ENCODE measurements at regions not wholly inside any gene's neighbourhood (a gene's known extent, or its start where the extent isn't known, plus 50 kb on each side); places are given as distances from the start of the nearest gene placed in this dataset.
"Not testable (repeated sequence)": the region's sequence is repeated elsewhere in the genome, so short reads cannot be mapped to it uniquely, and the experiment has no call there.

DNA sequence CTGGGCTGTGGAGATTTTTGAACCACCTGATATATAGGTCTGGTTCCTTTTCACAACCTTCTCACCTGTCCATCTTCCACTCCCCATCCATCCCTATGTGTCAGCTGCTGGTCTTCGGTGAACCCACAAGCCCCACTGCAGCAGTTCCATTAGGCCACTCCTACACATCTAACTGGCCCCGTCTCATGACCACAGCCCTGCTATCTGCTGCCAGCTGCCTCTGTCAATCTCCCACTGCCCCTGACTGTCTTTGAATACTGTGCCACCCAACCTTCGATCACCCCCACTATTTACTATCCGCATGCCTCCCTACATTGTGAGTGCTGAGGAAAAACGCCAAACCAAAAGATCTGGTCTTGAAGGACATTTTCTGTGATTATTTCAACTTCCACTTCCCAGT lies 795.4 kb downstream of the IGSF11 start:
- H3K9me3 ChIP-seq (ENCODE audit: control insufficient read depth, low read length, poor library complexity, severe bottlenecking), result no peaks in the 10 kb centered on the region
- Mint-ChIP-seq H3K27me3 (no peaks in the 10 kb centered on the region), H3K27ac (no peak overlapping the region), H3K4me1 (no peaks in the 10 kb centered on the region), H3K36me3 (ENCODE audit: low read depth) (no peaks in the 10 kb centered on the region), H3K4me3 (no peak overlapping the region)
- ATAC-seq (no peak), DNase-seq (no peak)

DNA sequence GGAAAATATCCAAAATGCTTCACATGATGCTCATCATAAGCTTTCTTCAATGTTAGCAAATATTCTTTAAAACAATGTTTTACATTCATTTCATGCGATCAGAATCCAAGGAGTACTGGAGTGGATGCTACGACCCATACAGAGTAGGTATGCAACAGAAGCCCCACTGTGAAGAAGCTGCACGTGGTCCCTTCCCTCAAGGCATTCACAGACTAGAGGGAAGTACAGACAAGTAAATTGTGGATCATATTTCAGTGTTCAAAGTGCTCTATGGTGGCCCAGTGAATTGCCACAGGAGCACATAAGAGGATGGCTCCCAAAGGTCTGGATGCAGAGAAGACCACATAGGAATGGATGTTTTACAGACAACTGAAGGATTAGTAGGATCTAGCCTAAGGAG lies 789.9 kb downstream of the IGSF11 start:
- Mint-ChIP-seq H3K27me3 (no peaks in the 10 kb centered on the region), H3K4me3 (no peak overlapping the region), H3K36me3 (ENCODE audit: low read depth) (no peaks in the 10 kb centered on the region), H3K4me1 (no peaks in the 10 kb centered on the region), H3K27ac (no peak overlapping the region)
- no peaks in the 10 kb centered on the region for H3K9me3 ChIP-seq (ENCODE audit: control insufficient read depth, low read length, poor library complexity, severe bottlenecking)
- ATAC-seq (no peak), DNase-seq (no peak)

GRCh38 chr3:118245312-118245711 lies 789.3 kb downstream of the IGSF11 start:
- Mint-ChIP-seq H3K4me1 (no peaks in the 10 kb centered on the region), H3K27me3 (no peaks in the 10 kb centered on the region), H3K27ac (no peak overlapping the region), H3K36me3 (ENCODE audit: low read depth) (no peaks in the 10 kb centered on the region), H3K4me3 (no peak overlapping the region)
- no peaks in the 10 kb centered on the region for H3K9me3 ChIP-seq (ENCODE audit: control insufficient read depth, low read length, poor library complexity, severe bottlenecking)
- ATAC-seq (no peak), DNase-seq (no peak)

DNA sequence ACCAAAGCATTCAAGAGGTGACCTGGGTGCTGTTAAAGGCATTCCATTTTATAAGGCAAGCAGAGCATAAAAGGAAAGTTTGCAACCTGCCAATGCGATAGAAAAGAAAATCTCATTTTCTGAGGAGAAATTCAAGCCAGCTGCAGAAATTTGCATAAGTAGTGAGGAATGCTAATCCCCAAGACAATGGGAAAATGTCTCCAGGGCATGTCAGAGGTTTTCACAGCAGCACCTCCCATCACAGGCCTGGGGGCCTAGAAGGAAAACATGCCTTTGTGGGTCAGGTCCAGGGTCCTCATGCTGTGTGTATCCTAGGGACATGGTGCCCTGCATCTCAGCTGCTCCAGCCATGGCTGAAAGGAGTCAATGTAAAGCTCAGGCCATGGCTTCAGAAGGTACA lies 775.8 kb downstream of the IGSF11 start:
- H3K9me3 ChIP-seq (ENCODE audit: control insufficient read depth, low read length, poor library complexity, severe bottlenecking); H3K27me3 Mint-ChIP-seq; H3K4me3 Mint-ChIP-seq; ATAC-seq; H3K36me3 Mint-ChIP-seq (ENCODE audit: low read depth); DNase-seq; H3K27ac Mint-ChIP-seq; H3K4me1 Mint-ChIP-seq: not testable (repeated sequence)

DNA sequence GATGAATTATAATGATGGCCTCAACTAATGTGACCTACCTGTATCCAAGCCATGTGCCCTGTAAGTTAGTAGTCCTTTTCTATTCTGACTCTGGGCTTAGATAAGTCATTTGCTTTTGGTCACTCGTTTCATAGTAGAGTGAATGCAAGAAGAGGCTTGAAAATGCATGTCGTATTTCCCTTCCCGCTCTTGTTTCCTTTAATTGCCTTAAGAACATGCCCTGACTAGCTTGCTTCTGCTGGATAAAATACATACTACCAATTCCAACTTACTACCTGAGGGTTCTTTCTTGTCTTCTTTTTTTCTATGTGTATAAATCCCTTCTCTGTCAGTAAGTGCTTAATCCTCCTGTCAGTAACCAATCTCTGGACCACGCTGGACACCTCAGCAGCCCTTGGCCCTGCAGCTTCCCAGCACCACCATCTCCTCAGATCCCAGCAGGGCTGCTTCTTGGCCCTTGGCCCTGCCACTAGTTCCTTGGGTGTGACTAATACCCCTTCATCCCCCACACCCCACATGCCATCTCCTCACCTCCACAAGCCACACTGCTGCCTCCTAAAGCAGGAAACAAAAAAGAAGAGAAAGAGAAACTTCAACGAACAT lies 771.7 kb downstream of the IGSF11 start:
- H3K27ac Mint-ChIP-seq, result no peak overlapping the region
- H3K4me3 Mint-ChIP-seq, result no peak overlapping the region
- no peaks in the 10 kb centered on the region for H3K27me3 Mint-ChIP-seq
- no peak for DNase-seq
- H3K9me3 ChIP-seq (ENCODE audit: control insufficient read depth, low read length, poor library complexity, severe bottlenecking), result no peaks in the 10 kb centered on the region
- H3K36me3 Mint-ChIP-seq (ENCODE audit: low read depth), result no peaks in the 10 kb centered on the region
- H3K4me1 Mint-ChIP-seq, result no peaks in the 10 kb centered on the region
- no peak for ATAC-seq

GRCh38 chr3:118267588-118267987 lies 767.1 kb downstream of the IGSF11 start:
- Mint-ChIP-seq H3K4me1 (no peaks in the 10 kb centered on the region), H3K27ac (no peak overlapping the region), H3K27me3 (no peaks in the 10 kb centered on the region), H3K4me3 (no peak overlapping the region), H3K36me3 (ENCODE audit: low read depth) (no peaks in the 10 kb centered on the region)
- ATAC-seq (no peak), DNase-seq (no peak)
- no peaks in the 10 kb centered on the region for H3K9me3 ChIP-seq (ENCODE audit: control insufficient read depth, low read length, poor library complexity, severe bottlenecking)

GRCh38 chr3:118269537-118270125 lies 765.0 kb downstream of the IGSF11 start:
- DNase-seq, result no peak
- H3K27ac Mint-ChIP-seq, result no peak overlapping the region
- H3K4me1 Mint-ChIP-seq, result no peaks in the 10 kb centered on the region
- H3K4me3 Mint-ChIP-seq, result no peak overlapping the region
- no peaks in the 10 kb centered on the region for H3K9me3 ChIP-seq (ENCODE audit: control insufficient read depth, low read length, poor library complexity, severe bottlenecking)
- no peak for ATAC-seq
- no peaks in the 10 kb centered on the region for H3K36me3 Mint-ChIP-seq (ENCODE audit: low read depth)
- no peaks in the 10 kb centered on the region for H3K27me3 Mint-ChIP-seq

GRCh38 chr3:118272991-118273390 lies 761.7 kb downstream of the IGSF11 start:
- Mint-ChIP-seq H3K4me3 (no peak overlapping the region), H3K4me1 (no peaks in the 10 kb centered on the region), H3K36me3 (ENCODE audit: low read depth) (no peaks in the 10 kb centered on the region), H3K27ac (no peak overlapping the region), H3K27me3 (no peaks in the 10 kb centered on the region)
- no peaks in the 10 kb centered on the region for H3K9me3 ChIP-seq (ENCODE audit: control insufficient read depth, low read length, poor library complexity, severe bottlenecking)
- ATAC-seq (no peak), DNase-seq (no peak)

DNA sequence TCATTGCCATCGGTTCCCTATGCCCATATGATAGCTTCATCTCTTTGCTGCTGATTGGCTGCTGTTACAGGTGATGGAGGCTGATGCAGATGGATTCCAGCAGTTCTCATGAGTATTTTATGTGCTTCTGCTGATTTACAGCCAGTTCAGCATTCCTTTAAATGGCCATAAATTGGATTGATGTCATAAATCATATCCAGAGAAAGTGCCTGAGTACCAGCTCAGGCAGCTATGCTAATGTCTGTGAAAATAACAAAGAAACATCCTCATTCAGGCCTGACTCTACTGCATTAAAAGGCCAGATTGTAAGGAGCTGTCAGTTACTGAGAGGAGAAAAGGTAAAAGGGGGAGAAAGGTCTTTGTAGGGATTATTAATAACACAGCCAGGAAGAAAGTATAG lies 756.8 kb downstream of the IGSF11 start:
- ATAC-seq, result no peak
- no peaks in the 10 kb centered on the region for H3K9me3 ChIP-seq (ENCODE audit: control insufficient read depth, low read length, poor library complexity, severe bottlenecking)
- Mint-ChIP-seq H3K27me3 (no peaks in the 10 kb centered on the region), H3K36me3 (ENCODE audit: low read depth) (no peaks in the 10 kb centered on the region), H3K27ac (no peak overlapping the region), H3K4me1 (no peaks in the 10 kb centered on the region), H3K4me3 (no peak overlapping the region)
- DNase-seq, result no peak

DNA sequence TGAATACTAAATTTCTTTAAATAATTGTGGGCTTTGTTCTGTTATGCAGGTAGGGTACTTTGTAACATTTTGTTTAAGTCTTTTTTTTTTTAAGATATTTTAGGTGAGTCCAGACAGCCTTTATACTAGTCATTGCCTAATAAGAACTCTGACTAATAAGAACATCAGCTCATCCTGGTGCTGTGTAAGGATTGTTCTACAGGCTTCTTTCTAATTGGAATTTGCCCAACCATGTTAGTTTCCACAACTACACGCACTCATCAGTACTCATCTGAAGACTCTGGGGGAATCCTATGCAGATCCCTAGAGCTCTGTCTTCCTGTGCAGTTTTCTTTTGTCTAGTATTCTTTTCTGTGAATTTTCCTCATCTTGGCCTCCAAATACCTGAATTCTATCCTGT lies 741.8 kb downstream of the IGSF11 start:
- H3K4me3 Mint-ChIP-seq, result no peak overlapping the region

DNA sequence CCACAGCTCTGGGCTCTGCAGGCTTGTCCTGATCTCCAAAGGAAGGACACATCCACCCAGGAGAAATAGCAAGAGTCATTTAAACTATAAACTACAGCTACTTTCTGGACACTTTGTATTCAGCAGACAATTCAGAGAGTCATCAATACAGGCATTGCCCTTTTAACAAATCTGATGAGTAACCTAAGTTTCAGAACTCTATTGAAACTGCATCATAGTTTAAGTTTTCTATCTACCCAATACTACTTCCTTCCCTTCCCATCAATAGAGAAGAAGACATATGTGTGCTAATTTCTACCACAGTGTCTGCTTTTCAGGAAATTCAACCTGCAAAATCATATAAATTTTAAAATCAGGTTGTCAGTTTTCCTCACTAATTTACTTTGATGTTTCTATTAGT lies 736.5 kb downstream of the IGSF11 start:
- Mint-ChIP-seq H3K27ac (no peak overlapping the region), H3K4me3 (no peak overlapping the region), H3K4me1 (no peaks in the 10 kb centered on the region), H3K27me3 (no peaks in the 10 kb centered on the region), H3K36me3 (ENCODE audit: low read depth) (no peaks in the 10 kb centered on the region)
- no peaks in the 10 kb centered on the region for H3K9me3 ChIP-seq (ENCODE audit: control insufficient read depth, low read length, poor library complexity, severe bottlenecking)
- DNase-seq, result no peak
- ATAC-seq, result no peak

More for the DNA sequence above, 741.8 kb downstream of the IGSF11 start:
- DNase-seq (no peak), ATAC-seq (no peak)
- H3K9me3 ChIP-seq (ENCODE audit: control insufficient read depth, low read length, poor library complexity, severe bottlenecking), result no peaks in the 10 kb centered on the region
- Mint-ChIP-seq H3K4me1 (no peaks in the 10 kb centered on the region), H3K36me3 (ENCODE audit: low read depth) (no peaks in the 10 kb centered on the region), H3K27ac (no peak overlapping the region), H3K27me3 (no peaks in the 10 kb centered on the region)

DNA sequence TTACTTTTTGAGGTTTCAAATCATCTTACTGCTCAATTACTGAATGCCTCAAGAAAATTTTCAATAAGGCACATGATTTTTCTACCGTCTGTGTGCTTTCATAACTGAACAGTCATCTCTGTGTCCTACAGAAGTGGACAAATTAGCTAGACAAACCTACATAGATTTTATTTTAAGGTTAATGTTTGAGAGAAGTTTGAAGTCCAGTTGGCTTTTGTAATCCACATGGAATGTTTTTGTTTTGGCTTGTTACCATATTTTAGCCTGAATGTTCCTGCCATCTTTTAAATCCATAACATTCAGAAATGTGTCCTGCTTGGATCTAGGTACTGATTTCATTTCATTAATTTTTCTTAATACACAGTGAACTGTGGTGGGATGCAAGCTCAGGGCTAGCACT lies 730.1 kb downstream of the IGSF11 start:
- ATAC-seq, result no peak

GRCh38 chr3:118332699-118333098 lies 701.9 kb downstream of the IGSF11 start:
- Mint-ChIP-seq H3K27me3 (no peaks in the 10 kb centered on the region), H3K4me3 (no peak overlapping the region), H3K27ac (no peak overlapping the region), H3K36me3 (ENCODE audit: low read depth) (no peaks in the 10 kb centered on the region), H3K4me1 (no peaks in the 10 kb centered on the region)
- H3K9me3 ChIP-seq (ENCODE audit: control insufficient read depth, low read length, poor library complexity, severe bottlenecking), result no peaks in the 10 kb centered on the region
- ATAC-seq (no peak), DNase-seq (no peak)

More for the DNA sequence above, 730.1 kb downstream of the IGSF11 start:
- Mint-ChIP-seq H3K4me1 (no peaks in the 10 kb centered on the region), H3K27ac (no peak overlapping the region), H3K4me3 (no peak overlapping the region), H3K27me3 (no peaks in the 10 kb centered on the region), H3K36me3 (ENCODE audit: low read depth) (no peaks in the 10 kb centered on the region)
- no peaks in the 10 kb centered on the region for H3K9me3 ChIP-seq (ENCODE audit: control insufficient read depth, low read length, poor library complexity, severe bottlenecking)
- no peak for DNase-seq

DNA sequence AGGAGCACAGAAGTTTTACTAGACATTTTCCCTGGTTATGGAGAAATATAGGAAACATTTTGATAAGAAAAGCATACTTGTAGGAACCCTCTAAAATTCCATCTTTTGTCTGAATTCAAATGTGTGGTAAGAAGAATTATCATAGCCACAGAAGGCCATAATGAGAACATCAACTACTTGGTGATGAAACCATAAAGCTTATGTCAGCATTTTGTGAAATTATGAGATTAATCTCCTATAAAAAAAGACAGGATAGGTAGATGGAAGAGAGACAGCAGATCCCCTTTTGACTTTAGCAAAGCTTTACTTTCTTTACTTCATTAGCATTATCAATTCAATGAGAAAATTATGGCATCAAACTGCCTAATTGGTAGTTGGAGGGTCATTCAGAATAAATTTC lies 697.0 kb downstream of the IGSF11 start:
- Mint-ChIP-seq H3K4me3 (no peak overlapping the region), H3K36me3 (ENCODE audit: low read depth) (no peaks in the 10 kb centered on the region), H3K27ac (no peak overlapping the region), H3K4me1 (no peaks in the 10 kb centered on the region), H3K27me3 (no peaks in the 10 kb centered on the region)
- ATAC-seq, result no peak
- DNase-seq, result no peak
- H3K9me3 ChIP-seq (ENCODE audit: control insufficient read depth, low read length, poor library complexity, severe bottlenecking), result no peaks in the 10 kb centered on the region
